SK-N-SH treated with all-trans-retinoic acid at 6 μM for 48 hours (cell line): ENCODE measurements at regions not wholly inside any gene's neighbourhood (a gene's known extent, or its start where the extent isn't known, plus 50 kb on each side); places are given as distances from the start of the nearest gene placed in this dataset.

Experiments used
- ATAC-seq: fragments of 200-7000 bp; cut with Tn5 transposase; 3 replicates; pipeline ENCODE4 v1.9.1; 2020; ENCODE audit warnings: mild to moderate bottlenecking, moderate library complexity
- ARNTL ChIP-seq: fragments of 450-650 bp; formaldehyde crosslinking; IDR thresholded peaks from 2 replicates; pipeline ENCODE4 v1.5.0; 2020; ENCODE audit warnings: low read depth, mild to moderate bottlenecking, moderate library complexity, borderline replicate concordance
- BACH2 ChIP-seq: fragments of 250-450 bp; sonication (Bioruptor Pico); IDR thresholded peaks from 2 replicates; pipeline ENCODE4 v1.9.0; 2021; ENCODE audit warnings: mild to moderate bottlenecking, borderline replicate concordance
- CSDC2 ChIP-seq: fragments of 250-450 bp; sonication (Bioruptor Pico); IDR thresholded peaks from 2 replicates; pipeline ENCODE4 v1.5.0; 2020; ENCODE audit warnings: mild to moderate bottlenecking, moderate library complexity
- ESRRG ChIP-seq: fragments of 250-450 bp; sonication (Bioruptor Pico); IDR thresholded peaks from 2 replicates; pipeline ENCODE4 v1.6.1; 2021; ENCODE audit warnings: mild to moderate bottlenecking
- GLIS3 ChIP-seq: fragments of 250-450 bp; sonication (Bioruptor Pico); IDR thresholded peaks from 2 replicates; pipeline ENCODE4 v1.5.0; 2020; ENCODE audit warnings: mild to moderate bottlenecking, moderate library complexity
- ISL1 ChIP-seq: fragments of 250-450 bp; sonication (Bioruptor Pico); IDR thresholded peaks from 2 replicates; pipeline ENCODE4 v2.1.2; 2022; ENCODE audit warnings: mild to moderate bottlenecking, moderate library complexity
- OSR1 ChIP-seq: fragments of 250-450 bp; sonication (Bioruptor Pico); IDR thresholded peaks from 2 replicates; pipeline ENCODE4 v1.8.0; 2022; ENCODE audit warnings: moderate library complexity, mild to moderate bottlenecking, inconsistent platforms
- PPARA ChIP-seq: fragments of 250-450 bp; sonication (Bioruptor Pico); IDR thresholded peaks from 2 replicates; pipeline ENCODE4 v1.5.0; 2020; ENCODE audit warnings: mild to moderate bottlenecking, borderline replicate concordance
- RARB ChIP-seq: fragments of 250-450 bp; sonication (Bioruptor Pico); IDR thresholded peaks from 2 replicates; pipeline ENCODE4 v1.8.0; 2021; ENCODE audit warnings: mild to moderate bottlenecking, moderate library complexity
- SNAI2 ChIP-seq: fragments of 250-450 bp; sonication (Bioruptor Pico); IDR thresholded peaks from 2 replicates; pipeline ENCODE4 v1.5.0; 2020; ENCODE audit warnings: mild to moderate bottlenecking, moderate library complexity
- TCF4 ChIP-seq: fragments of 250-450 bp; sonication (Bioruptor Pico); IDR thresholded peaks from 2 replicates; pipeline ENCODE4 v1.8.0; 2021; ENCODE audit warnings: mild to moderate bottlenecking, moderate library complexity, borderline replicate concordance
- TOX ChIP-seq: fragments of 250-450 bp; sonication (Bioruptor Pico); IDR thresholded peaks from 2 replicates; pipeline ENCODE4 v1.8.0; 2021; ENCODE audit warnings: mild to moderate bottlenecking, moderate library complexity, borderline replicate concordance
- ZC3H10 ChIP-seq: fragments of 250-450 bp; sonication (Bioruptor Pico); IDR thresholded peaks from 2 replicates; pipeline ENCODE4 v1.5.1; 2021; ENCODE audit warnings: mild to moderate bottlenecking, moderate library complexity
- ZFP3 ChIP-seq: fragments of 250-450 bp; sonication (Bioruptor Pico); IDR thresholded peaks from 2 replicates; pipeline ENCODE4 v1.5.0; 2020; ENCODE audit warnings: mild to moderate bottlenecking, moderate library complexity
- ZFP30 ChIP-seq: fragments of 450-650 bp; formaldehyde crosslinking; IDR thresholded peaks from 2 replicates; pipeline ENCODE4 v1.5.0; 2022; ENCODE audit warnings: mild to moderate bottlenecking, moderate library complexity
- ZNF565 ChIP-seq: fragments of 450-650 bp; formaldehyde crosslinking; conservative IDR thresholded peaks from 2 replicates; pipeline ENCODE4 v1.5.0; 2020; ENCODE audit warnings: low read depth, mild to moderate bottlenecking, moderate library complexity
- ZNF70 ChIP-seq: fragments of 450-650 bp; formaldehyde crosslinking; IDR thresholded peaks from 2 replicates; pipeline ENCODE4 v1.5.0; 2020; ENCODE audit warnings: mild to moderate bottlenecking, moderate library complexity
- ZNF8 ChIP-seq: fragments of 450-650 bp; formaldehyde crosslinking; IDR thresholded peaks from 2 replicates; pipeline ENCODE4 v1.5.0; 2020; ENCODE audit warnings: mild to moderate bottlenecking, moderate library complexity
- TF ChIP-seq, protein P1 (sequence below): fragments of 250-450 bp; sonication (Bioruptor Pico); IDR thresholded peaks from 2 replicates; pipeline ENCODE4 v1.8.0; 2021; ENCODE audit warnings: low read depth, mild to moderate bottlenecking, moderate library complexity, borderline replicate concordance
- TF ChIP-seq, protein P2 (sequence below): fragments of 250-450 bp; sonication (Bioruptor Pico); IDR thresholded peaks from 2 replicates; pipeline ENCODE4 v1.8.0; 2020; ENCODE audit warnings: mild to moderate bottlenecking, moderate library complexity, borderline replicate concordance
- TF ChIP-seq, protein P3 (sequence below): fragments of 250-450 bp; sonication (Bioruptor Pico); IDR thresholded peaks from 2 replicates; pipeline ENCODE4 v1.5.1; 2021; ENCODE audit warnings: mild to moderate bottlenecking, moderate library complexity
- TF ChIP-seq, protein P4 (sequence below): fragments of 250-450 bp; sonication (Bioruptor Pico); IDR thresholded peaks from 2 replicates; pipeline ENCODE4 v1.5.0; 2020; ENCODE audit warnings: mild to moderate bottlenecking, moderate library complexity

DNA sequence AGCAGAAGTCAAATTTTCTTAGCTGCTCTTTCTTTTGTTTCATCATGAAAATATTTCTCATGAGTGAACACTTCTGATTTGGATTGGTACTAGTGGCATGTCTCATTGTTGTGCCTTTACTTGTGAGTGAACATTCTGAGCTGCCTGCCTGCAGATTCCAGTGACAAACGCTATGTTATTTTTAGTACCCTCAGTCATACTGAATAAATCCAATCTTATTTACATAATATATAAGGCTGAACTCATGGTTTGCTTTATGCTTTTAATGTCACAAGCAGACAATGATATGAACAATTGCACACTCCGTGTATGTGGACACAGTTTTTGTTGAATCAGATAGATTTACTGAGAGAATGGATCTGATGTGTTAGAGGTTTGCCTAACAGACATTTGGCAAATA is 67.8 kb downstream of the ACTBL2 start:
- no peak for ATAC-seq
- TF ChIP-seq RARB (CRISPR knock-in tag): no peak
- TF ChIP-seq TCF4 (CRISPR knock-in tag): no peak
- no peak for TF ChIP-seq ZFP30 (CRISPR knock-in tag)
- TF ChIP-seq ISL1: no peak
- TF ChIP-seq ESRRG: no peak
- TF ChIP-seq GLIS3 (CRISPR knock-in tag): no peak
- no peak for TF ChIP-seq TOX
- no peak for TF ChIP-seq ZNF8
- TF ChIP-seq ZFP3: no peak

DNA sequence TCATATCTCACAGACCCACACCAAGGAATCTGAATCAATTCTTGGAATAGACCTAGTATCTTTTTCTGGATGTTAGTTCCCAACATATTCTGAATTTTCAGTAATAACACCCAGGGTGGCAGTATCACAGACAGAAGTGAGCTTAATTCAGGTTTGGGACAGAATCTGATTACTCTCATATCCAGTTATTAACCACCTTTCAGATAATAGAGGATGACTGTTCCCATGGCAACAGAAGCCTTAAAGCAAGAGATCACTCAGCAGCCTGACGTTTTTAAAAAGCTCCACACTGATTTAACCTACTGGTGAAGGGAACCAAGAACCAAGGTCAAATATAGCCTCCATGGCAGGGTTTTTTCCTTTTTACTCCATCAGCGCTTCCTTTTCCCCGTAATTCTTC is 68.4 kb downstream of the ACTBL2 start:
- ATAC-seq: no peak
- TF ChIP-seq ZNF70 (CRISPR knock-in tag) (no peak), PPARA (CRISPR knock-in tag) (no peak), ZC3H10 (CRISPR knock-in tag) (no peak), RARB (CRISPR knock-in tag) (no peak), OSR1 (no peak), ZNF8 (no peak), ARNTL (no peak), TOX (no peak), ESRRG (no peak), BACH2 (CRISPR knock-in tag) (no peak), ZFP30 (CRISPR knock-in tag) (no peak), ZNF565 (CRISPR knock-in tag) (no peak), ZFP3 (no peak), SNAI2 (CRISPR knock-in tag) (no peak)
- TF ChIP-seq, protein P1, sequence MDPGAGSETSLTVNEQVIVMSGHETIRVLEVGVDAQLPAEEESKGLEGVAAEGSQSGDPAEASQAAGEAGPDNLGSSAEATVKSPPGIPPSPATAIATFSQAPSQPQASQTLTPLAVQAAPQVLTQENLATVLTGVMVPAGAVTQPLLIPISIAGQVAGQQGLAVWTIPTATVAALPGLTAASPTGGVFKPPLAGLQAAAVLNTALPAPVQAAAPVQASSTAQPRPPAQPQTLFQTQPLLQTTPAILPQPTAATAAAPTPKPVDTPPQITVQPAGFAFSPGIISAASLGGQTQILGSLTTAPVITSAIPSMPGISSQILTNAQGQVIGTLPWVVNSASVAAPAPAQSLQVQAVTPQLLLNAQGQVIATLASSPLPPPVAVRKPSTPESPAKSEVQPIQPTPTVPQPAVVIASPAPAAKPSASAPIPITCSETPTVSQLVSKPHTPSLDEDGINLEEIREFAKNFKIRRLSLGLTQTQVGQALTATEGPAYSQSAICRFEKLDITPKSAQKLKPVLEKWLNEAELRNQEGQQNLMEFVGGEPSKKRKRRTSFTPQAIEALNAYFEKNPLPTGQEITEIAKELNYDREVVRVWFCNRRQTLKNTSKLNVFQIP (CRISPR knock-in tag): no peak
- TF ChIP-seq, protein P2, sequence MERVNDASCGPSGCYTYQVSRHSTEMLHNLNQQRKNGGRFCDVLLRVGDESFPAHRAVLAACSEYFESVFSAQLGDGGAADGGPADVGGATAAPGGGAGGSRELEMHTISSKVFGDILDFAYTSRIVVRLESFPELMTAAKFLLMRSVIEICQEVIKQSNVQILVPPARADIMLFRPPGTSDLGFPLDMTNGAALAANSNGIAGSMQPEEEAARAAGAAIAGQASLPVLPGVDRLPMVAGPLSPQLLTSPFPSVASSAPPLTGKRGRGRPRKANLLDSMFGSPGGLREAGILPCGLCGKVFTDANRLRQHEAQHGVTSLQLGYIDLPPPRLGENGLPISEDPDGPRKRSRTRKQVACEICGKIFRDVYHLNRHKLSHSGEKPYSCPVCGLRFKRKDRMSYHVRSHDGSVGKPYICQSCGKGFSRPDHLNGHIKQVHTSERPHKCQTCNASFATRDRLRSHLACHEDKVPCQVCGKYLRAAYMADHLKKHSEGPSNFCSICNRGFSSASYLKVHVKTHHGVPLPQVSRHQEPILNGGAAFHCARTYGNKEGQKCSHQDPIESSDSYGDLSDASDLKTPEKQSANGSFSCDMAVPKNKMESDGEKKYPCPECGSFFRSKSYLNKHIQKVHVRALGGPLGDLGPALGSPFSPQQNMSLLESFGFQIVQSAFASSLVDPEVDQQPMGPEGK (CRISPR knock-in tag): no peak
- TF ChIP-seq, protein P3, sequence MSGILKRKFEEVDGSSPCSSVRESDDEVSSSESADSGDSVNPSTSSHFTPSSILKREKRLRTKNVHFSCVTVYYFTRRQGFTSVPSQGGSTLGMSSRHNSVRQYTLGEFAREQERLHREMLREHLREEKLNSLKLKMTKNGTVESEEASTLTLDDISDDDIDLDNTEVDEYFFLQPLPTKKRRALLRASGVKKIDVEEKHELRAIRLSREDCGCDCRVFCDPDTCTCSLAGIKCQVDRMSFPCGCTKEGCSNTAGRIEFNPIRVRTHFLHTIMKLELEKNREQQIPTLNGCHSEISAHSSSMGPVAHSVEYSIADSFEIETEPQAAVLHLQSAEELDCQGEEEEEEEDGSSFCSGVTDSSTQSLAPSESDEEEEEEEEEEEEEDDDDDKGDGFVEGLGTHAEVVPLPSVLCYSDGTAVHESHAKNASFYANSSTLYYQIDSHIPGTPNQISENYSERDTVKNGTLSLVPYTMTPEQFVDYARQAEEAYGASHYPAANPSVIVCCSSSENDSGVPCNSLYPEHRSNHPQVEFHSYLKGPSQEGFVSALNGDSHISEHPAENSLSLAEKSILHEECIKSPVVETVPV (CRISPR knock-in tag): no peak

DNA sequence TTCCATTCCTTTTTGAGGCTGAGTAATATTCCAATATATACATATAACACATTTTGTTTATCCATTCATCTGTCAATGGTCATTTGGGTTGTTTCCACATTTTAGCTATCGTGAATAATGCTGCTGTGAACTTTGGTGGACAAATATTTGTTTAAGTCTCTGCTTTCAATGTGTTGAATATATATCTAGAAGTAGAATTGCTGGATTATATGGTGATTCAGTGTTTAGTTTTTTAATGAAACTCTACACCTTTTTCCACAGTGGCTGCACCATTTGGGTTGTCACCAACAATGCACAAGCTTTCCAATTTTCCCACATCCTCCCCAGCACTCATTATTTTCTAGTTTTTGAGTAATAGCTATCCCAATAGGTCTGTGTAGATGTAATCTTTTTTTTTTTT is 69.5 kb downstream of the ACTBL2 start:
- no peak for ATAC-seq
- TF ChIP-seq RARB (CRISPR knock-in tag): no peak
- no peak for TF ChIP-seq ZNF565 (CRISPR knock-in tag)

DNA sequence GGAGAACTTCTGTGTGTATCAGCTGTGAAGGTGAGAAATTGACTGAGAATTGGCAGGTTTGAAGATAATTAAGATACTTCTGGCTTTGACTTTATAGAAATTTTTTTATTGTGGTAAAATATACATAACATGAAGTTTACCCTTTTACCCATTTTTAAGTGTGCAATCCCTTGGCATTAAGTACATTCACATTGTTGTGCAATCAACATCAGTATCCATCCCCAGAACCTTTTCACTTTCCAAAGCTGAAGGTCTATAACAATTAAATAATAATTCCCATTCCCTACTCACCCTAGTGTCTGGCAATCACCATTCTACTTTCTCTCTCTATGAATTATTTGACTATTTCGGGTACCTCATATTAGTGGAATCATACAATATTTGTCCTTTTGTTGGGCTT is 69.9 kb downstream of the ACTBL2 start:
- TF ChIP-seq ZFP3 (no peak), ARNTL (no peak), TCF4 (CRISPR knock-in tag) (no peak), ZC3H10 (CRISPR knock-in tag) (no peak), ZFP30 (CRISPR knock-in tag) (no peak), ISL1 (no peak), CSDC2 (CRISPR knock-in tag) (no peak)
- TF ChIP-seq, protein P4, sequence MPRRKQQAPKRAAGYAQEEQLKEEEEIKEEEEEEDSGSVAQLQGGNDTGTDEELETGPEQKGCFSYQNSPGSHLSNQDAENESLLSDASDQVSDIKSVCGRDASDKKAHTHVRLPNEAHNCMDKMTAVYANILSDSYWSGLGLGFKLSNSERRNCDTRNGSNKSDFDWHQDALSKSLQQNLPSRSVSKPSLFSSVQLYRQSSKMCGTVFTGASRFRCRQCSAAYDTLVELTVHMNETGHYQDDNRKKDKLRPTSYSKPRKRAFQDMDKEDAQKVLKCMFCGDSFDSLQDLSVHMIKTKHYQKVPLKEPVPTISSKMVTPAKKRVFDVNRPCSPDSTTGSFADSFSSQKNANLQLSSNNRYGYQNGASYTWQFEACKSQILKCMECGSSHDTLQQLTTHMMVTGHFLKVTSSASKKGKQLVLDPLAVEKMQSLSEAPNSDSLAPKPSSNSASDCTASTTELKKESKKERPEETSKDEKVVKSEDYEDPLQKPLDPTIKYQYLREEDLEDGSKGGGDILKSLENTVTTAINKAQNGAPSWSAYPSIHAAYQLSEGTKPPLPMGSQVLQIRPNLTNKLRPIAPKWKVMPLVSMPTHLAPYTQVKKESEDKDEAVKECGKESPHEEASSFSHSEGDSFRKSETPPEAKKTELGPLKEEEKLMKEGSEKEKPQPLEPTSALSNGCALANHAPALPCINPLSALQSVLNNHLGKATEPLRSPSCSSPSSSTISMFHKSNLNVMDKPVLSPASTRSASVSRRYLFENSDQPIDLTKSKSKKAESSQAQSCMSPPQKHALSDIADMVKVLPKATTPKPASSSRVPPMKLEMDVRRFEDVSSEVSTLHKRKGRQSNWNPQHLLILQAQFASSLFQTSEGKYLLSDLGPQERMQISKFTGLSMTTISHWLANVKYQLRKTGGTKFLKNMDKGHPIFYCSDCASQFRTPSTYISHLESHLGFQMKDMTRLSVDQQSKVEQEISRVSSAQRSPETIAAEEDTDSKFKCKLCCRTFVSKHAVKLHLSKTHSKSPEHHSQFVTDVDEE (CRISPR knock-in tag): no peak
- ATAC-seq: no peak
